B cell (primary cell): ENCODE measurements at regions not wholly inside any gene's neighbourhood (a gene's known extent, or its start where the extent isn't known, plus 50 kb on each side); places are given as distances from the start of the nearest gene placed in this dataset.

Source experiments
- CTCF ChIP-seq: fragments of 200-600 bp; IDR thresholded peaks from one replicate; pipeline ENCODE4 v1.8.0; 2022; ENCODE audit warnings: antibody characterized with exemption, mild to moderate bottlenecking
- EZH2 ChIP-seq: IDR thresholded peaks from 2 replicates; pipeline ENCODE4 v1.6.1; 2012; ENCODE audit warnings: borderline replicate concordance, low read depth, mild to moderate bottlenecking, moderate library complexity, low read length; ENCODE audit not compliant: insufficient read depth, poor library complexity, severe bottlenecking

- no peak for TF ChIP-seq CTCF
- TF ChIP-seq EZH2 = no peak
Observed at GRCh38 chr3:118587847-118588246, 446.8 kb downstream of the IGSF11 start.
